ENCODE measurements at regions not wholly inside any gene's neighbourhood (a gene's known extent, or its start where the extent isn't known, plus 50 kb on each side); places are given as distances from the start of the nearest gene placed in this dataset.

DNA sequence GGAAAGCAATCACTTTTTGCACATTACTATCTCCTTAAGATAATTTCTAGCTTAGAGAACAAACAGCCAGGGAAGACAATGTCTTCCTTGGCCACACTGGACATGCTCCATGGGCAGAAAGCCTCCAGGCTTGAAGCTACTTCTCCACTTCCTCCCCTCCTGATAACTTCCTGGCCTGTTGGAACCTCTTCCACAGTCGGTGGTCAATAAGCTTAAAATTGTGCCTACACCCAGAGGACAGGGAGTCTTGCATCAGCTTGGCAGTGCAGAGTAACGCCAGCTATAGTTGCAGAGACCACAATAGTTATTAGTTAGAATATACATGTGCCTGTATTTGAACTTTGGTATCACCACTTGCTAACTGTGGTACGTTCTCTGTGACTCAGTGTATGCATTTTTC, 58.1 kb upstream of the ABCA1 start:
- no peak for TF ChIP-seq RARB (CRISPR knock-in tag; IDR thresholded peaks at IDR 0.05)
- no peak for TF ChIP-seq ZC3H10 (CRISPR knock-in tag; IDR thresholded peaks at IDR 0.05)
- ATAC-seq = no peak

DNA sequence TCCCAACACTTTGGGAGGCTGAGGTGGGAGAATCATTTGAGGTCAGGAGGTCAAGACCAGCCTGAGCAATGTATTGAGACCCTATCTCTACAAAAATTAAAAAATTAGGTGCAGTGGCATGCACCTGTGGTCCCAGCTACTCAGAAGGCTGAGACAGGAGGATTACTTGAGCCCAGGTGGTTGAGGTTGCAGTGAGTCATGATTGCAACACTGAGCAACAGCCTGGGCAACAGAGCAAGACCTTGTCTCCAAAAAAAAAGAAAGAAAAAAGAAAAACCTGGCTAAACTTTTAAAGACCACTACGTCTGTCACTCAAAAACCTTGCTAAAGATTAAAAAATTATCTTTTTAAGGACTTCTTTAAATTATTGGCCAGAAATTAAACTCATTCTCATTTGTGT, 59.8 kb upstream of the ABCA1 start:
- no peak for ATAC-seq
- TF ChIP-seq ZFP30 (CRISPR knock-in tag; IDR thresholded peaks at IDR 0.05) = no peak
- TF ChIP-seq, protein P1, sequence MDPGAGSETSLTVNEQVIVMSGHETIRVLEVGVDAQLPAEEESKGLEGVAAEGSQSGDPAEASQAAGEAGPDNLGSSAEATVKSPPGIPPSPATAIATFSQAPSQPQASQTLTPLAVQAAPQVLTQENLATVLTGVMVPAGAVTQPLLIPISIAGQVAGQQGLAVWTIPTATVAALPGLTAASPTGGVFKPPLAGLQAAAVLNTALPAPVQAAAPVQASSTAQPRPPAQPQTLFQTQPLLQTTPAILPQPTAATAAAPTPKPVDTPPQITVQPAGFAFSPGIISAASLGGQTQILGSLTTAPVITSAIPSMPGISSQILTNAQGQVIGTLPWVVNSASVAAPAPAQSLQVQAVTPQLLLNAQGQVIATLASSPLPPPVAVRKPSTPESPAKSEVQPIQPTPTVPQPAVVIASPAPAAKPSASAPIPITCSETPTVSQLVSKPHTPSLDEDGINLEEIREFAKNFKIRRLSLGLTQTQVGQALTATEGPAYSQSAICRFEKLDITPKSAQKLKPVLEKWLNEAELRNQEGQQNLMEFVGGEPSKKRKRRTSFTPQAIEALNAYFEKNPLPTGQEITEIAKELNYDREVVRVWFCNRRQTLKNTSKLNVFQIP (CRISPR knock-in tag; IDR thresholded peaks at IDR 0.05; ENCODE audit: borderline replicate concordance, low read depth) = no peak
- no peak for TF ChIP-seq ISL1 (CRISPR knock-in tag; IDR thresholded peaks at IDR 0.05)
- TF ChIP-seq PPARA (CRISPR knock-in tag; IDR thresholded peaks at IDR 0.05; ENCODE audit: borderline replicate concordance) = no peak
- no peak for TF ChIP-seq BACH2 (CRISPR knock-in tag; IDR thresholded peaks at IDR 0.05; ENCODE audit: borderline replicate concordance)
- TF ChIP-seq OSR1 (CRISPR knock-in tag; IDR thresholded peaks at IDR 0.05) = no peak
- no peak for TF ChIP-seq CSDC2 (CRISPR knock-in tag; IDR thresholded peaks at IDR 0.05)
- TF ChIP-seq, protein P2, sequence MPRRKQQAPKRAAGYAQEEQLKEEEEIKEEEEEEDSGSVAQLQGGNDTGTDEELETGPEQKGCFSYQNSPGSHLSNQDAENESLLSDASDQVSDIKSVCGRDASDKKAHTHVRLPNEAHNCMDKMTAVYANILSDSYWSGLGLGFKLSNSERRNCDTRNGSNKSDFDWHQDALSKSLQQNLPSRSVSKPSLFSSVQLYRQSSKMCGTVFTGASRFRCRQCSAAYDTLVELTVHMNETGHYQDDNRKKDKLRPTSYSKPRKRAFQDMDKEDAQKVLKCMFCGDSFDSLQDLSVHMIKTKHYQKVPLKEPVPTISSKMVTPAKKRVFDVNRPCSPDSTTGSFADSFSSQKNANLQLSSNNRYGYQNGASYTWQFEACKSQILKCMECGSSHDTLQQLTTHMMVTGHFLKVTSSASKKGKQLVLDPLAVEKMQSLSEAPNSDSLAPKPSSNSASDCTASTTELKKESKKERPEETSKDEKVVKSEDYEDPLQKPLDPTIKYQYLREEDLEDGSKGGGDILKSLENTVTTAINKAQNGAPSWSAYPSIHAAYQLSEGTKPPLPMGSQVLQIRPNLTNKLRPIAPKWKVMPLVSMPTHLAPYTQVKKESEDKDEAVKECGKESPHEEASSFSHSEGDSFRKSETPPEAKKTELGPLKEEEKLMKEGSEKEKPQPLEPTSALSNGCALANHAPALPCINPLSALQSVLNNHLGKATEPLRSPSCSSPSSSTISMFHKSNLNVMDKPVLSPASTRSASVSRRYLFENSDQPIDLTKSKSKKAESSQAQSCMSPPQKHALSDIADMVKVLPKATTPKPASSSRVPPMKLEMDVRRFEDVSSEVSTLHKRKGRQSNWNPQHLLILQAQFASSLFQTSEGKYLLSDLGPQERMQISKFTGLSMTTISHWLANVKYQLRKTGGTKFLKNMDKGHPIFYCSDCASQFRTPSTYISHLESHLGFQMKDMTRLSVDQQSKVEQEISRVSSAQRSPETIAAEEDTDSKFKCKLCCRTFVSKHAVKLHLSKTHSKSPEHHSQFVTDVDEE (CRISPR knock-in tag; IDR thresholded peaks at IDR 0.05) = no peak
- no peak for TF ChIP-seq ZFP3 (CRISPR knock-in tag; IDR thresholded peaks at IDR 0.05)
- TF ChIP-seq ZNF70 (CRISPR knock-in tag; IDR thresholded peaks at IDR 0.05) = no peak

DNA sequence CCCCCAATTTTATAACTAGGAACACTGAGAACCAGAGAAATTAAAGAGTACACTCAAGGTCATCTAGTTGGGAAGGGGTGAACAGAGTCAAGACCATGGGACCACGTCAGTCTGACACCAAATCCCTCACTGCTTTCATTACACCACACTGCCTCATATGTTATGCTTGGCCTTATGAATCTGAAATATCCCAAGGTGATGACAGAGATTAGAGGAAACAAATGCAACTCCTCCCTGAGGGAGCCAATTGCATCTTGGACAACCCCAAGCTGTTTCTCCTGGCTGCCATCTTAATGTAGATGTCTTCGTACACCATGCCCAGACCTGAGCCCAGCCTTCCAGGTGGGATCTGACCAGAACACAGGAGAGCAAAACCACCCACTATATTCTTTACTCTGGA, 60.6 kb upstream of the ABCA1 start:
- no peak for ATAC-seq
- TF ChIP-seq ESRRG (CRISPR knock-in tag; IDR thresholded peaks at IDR 0.05) (no peak), SNAI2 (CRISPR knock-in tag; IDR thresholded peaks at IDR 0.05) (no peak), TOX (CRISPR knock-in tag; IDR thresholded peaks at IDR 0.05; ENCODE audit: borderline replicate concordance) (no peak), ISL1 (CRISPR knock-in tag; IDR thresholded peaks at IDR 0.05) (no peak), ARNTL (CRISPR knock-in tag; IDR thresholded peaks at IDR 0.05; ENCODE audit: borderline replicate concordance, low read depth) (no peak), BACH2 (CRISPR knock-in tag; IDR thresholded peaks at IDR 0.05; ENCODE audit: borderline replicate concordance) (no peak), PPARA (CRISPR knock-in tag; IDR thresholded peaks at IDR 0.05; ENCODE audit: borderline replicate concordance) (no peak), OSR1 (CRISPR knock-in tag; IDR thresholded peaks at IDR 0.05) (no peak), TCF4 (CRISPR knock-in tag; IDR thresholded peaks at IDR 0.05; ENCODE audit: borderline replicate concordance) (no peak)
- TF ChIP-seq, protein P3, sequence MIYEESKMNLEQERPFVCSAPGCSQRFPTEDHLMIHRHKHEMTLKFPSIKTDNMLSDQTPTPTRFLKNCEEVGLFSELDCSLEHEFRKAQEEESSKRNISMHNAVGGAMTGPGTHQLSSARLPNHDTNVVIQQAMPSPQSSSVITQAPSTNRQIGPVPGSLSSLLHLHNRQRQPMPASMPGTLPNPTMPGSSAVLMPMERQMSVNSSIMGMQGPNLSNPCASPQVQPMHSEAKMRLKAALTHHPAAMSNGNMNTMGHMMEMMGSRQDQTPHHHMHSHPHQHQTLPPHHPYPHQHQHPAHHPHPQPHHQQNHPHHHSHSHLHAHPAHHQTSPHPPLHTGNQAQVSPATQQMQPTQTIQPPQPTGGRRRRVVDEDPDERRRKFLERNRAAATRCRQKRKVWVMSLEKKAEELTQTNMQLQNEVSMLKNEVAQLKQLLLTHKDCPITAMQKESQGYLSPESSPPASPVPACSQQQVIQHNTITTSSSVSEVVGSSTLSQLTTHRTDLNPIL (CRISPR knock-in tag; IDR thresholded peaks at IDR 0.05; ENCODE audit: low read depth) = no peak
- TF ChIP-seq, protein P4, sequence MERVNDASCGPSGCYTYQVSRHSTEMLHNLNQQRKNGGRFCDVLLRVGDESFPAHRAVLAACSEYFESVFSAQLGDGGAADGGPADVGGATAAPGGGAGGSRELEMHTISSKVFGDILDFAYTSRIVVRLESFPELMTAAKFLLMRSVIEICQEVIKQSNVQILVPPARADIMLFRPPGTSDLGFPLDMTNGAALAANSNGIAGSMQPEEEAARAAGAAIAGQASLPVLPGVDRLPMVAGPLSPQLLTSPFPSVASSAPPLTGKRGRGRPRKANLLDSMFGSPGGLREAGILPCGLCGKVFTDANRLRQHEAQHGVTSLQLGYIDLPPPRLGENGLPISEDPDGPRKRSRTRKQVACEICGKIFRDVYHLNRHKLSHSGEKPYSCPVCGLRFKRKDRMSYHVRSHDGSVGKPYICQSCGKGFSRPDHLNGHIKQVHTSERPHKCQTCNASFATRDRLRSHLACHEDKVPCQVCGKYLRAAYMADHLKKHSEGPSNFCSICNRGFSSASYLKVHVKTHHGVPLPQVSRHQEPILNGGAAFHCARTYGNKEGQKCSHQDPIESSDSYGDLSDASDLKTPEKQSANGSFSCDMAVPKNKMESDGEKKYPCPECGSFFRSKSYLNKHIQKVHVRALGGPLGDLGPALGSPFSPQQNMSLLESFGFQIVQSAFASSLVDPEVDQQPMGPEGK (CRISPR knock-in tag; IDR thresholded peaks at IDR 0.05; ENCODE audit: borderline replicate concordance) = no peak
- TF ChIP-seq, protein P5, sequence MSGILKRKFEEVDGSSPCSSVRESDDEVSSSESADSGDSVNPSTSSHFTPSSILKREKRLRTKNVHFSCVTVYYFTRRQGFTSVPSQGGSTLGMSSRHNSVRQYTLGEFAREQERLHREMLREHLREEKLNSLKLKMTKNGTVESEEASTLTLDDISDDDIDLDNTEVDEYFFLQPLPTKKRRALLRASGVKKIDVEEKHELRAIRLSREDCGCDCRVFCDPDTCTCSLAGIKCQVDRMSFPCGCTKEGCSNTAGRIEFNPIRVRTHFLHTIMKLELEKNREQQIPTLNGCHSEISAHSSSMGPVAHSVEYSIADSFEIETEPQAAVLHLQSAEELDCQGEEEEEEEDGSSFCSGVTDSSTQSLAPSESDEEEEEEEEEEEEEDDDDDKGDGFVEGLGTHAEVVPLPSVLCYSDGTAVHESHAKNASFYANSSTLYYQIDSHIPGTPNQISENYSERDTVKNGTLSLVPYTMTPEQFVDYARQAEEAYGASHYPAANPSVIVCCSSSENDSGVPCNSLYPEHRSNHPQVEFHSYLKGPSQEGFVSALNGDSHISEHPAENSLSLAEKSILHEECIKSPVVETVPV (CRISPR knock-in tag; IDR thresholded peaks at IDR 0.05) = no peak
